ENCODE measurements at regions not wholly inside any gene's neighbourhood (a gene's known extent, or its start where the extent isn't known, plus 50 kb on each side); places are given as distances from the start of the nearest gene placed in this dataset.

DNA sequence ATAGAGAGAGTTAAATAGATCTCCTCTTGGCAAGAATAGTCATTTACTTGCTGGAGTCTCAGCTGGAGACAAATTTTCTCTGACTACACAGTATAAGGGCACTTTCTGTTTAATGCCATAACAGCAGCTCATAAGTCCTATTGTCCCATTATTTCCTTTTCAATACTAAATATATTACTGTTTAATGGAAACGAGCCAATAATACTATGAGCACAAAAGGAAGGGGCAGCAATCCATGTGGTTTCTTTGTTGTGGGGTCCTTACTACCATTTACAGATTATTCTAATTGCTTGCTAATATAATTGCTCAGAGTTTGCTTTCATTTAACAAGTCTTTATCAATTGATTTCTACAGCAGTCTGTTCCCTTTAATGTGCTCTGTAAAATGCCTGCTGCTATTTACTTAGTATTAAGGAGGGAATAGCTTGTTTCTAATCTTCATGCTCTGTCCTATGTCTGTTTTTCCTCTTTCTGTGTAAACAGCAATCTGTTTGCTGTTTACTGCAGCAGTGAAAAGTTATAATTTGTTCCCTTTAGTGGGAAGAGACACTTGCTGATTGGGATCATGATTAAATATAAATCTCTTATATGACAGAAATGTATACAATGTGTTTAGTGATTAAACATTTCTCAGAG, 296.2 kb upstream of the SMIM30 start:
- no peaks in the 10 kb centered on the region for H3K4me1 ChIP-seq
- intact Hi-C loops (cut with DNase I; ENCODE audit: low total_unique reads), result no loop called here
- in situ Hi-C loops (cut with MboI; ENCODE audit: low pct_ligation_motif_present in 1 of 4, low pct_unique_long_range_greater_than_20kb in 1 of 4, low sequenced_read_pairs in 3 of 4), result loop anchor here in 3 of 4 donors (25.0 kb wide), 4 partner anchors 402 to 1677 kb away; no protein-coding TSS in a partner anchor
- no peaks in the 10 kb centered on the region for H3K9me3 ChIP-seq
- no peaks in the 10 kb centered on the region for H3K27me3 ChIP-seq
- 34 to 50% methylated on average over 1 of the region's 1 CpG for WGBS, 2 donors (ENCODE audit: low coverage in 1 of 2)
- no peak overlapping the region for H3K4me3 ChIP-seq
- no peak for DNase-seq
- no peaks in the 10 kb centered on the region for H3K36me3 ChIP-seq
- no peak overlapping the region for H3K27ac ChIP-seq
- TF ChIP-seq POLR2AphosphoS5 (IDR thresholded peaks at IDR 0.05) (no peak), EP300 (IDR thresholded peaks at IDR 0.05; ENCODE audit: low read depth) (no peak), POLR2A (IDR thresholded peaks at IDR 0.05) (no peak)
- TF ChIP-seq, protein P1, sequence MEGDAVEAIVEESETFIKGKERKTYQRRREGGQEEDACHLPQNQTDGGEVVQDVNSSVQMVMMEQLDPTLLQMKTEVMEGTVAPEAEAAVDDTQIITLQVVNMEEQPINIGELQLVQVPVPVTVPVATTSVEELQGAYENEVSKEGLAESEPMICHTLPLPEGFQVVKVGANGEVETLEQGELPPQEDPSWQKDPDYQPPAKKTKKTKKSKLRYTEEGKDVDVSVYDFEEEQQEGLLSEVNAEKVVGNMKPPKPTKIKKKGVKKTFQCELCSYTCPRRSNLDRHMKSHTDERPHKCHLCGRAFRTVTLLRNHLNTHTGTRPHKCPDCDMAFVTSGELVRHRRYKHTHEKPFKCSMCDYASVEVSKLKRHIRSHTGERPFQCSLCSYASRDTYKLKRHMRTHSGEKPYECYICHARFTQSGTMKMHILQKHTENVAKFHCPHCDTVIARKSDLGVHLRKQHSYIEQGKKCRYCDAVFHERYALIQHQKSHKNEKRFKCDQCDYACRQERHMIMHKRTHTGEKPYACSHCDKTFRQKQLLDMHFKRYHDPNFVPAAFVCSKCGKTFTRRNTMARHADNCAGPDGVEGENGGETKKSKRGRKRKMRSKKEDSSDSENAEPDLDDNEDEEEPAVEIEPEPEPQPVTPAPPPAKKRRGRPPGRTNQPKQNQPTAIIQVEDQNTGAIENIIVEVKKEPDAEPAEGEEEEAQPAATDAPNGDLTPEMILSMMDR (IDR thresholded peaks at IDR 0.05), result no peak

DNA sequence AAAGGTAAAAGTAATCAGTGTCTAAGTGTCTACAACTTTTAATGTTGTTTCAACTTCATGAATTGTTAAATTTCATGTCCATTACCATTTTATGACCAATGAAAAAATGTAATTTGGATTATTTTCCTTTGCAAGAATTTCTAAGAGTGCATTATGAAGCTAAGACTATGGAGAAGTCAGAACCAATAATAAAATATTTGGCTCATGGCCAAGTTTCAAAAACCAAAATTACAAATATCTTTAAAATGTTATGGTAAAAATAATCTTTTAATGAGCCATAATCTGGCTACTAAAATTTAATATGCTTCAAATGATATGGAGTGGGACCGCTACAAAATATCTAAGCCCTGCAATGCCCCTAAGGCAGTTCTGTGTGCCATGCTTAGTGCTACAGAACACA, 294.1 kb upstream of the SMIM30 start:
- DNase-seq, result no peak
- no peak overlapping the region for H3K27ac ChIP-seq
- H3K36me3 ChIP-seq, result no peaks in the 10 kb centered on the region
- 83 to 94% methylated on average over 1 of the region's 1 CpG for WGBS, 2 donors (ENCODE audit: low coverage in 1 of 2)
- in situ Hi-C loops (cut with MboI; ENCODE audit: low pct_ligation_motif_present in 1 of 4, low pct_unique_long_range_greater_than_20kb in 1 of 4, low sequenced_read_pairs in 3 of 4), result loop anchor here in 3 of 4 donors (25.0 kb wide), 4 partner anchors 400 to 1675 kb away; no protein-coding TSS in a partner anchor
- no peaks in the 10 kb centered on the region for H3K27me3 ChIP-seq
- intact Hi-C loops (cut with DNase I; ENCODE audit: low total_unique reads), result no loop called here
- TF ChIP-seq POLR2A (IDR thresholded peaks at IDR 0.05), result no peak
- TF ChIP-seq POLR2AphosphoS5 (IDR thresholded peaks at IDR 0.05), result no peak
- no peak for TF ChIP-seq EP300 (IDR thresholded peaks at IDR 0.05; ENCODE audit: low read depth)
- TF ChIP-seq, protein P1 (IDR thresholded peaks at IDR 0.05), result no peak
- H3K4me3 ChIP-seq, result no peak overlapping the region
- H3K4me1 ChIP-seq, result no peaks in the 10 kb centered on the region
- H3K9me3 ChIP-seq, result no peaks in the 10 kb centered on the region

DNA sequence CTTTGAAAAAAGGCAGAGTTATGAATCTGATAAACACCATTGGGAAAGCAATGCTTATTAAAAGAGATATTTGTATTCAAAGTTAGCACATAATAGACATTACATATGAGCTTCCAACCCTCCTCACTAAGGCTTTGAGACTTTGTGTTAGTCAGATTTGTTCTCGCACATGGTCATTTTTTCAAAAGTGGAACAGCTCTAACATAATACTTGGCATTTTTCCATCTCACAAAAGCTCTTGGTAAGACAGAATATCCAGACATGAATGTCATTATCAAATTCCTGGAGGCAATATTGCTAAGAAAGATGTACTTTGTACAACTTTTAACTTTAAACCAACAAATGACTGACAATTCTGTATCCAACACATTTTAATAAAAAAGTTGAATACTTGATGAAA, 292.4 kb upstream of the SMIM30 start:
- no peaks in the 10 kb centered on the region for H3K27me3 ChIP-seq
- no peak for DNase-seq
- intact Hi-C loops (cut with DNase I; ENCODE audit: low total_unique reads) (no loop called here), in situ Hi-C loops (cut with MboI; ENCODE audit: low pct_ligation_motif_present in 1 of 4, low pct_unique_long_range_greater_than_20kb in 1 of 4, low sequenced_read_pairs in 3 of 4) (loop anchor here in 3 of 4 donors (25.0 kb wide), 4 partner anchors 398 to 1673 kb away; no protein-coding TSS in a partner anchor)
- H3K4me3 ChIP-seq, result no peak overlapping the region
- 80 to 100% methylated on average over 1 of the region's 1 CpG for WGBS, 2 donors (ENCODE audit: low coverage in 1 of 2)
- no peaks in the 10 kb centered on the region for H3K9me3 ChIP-seq
- no peaks in the 10 kb centered on the region for H3K4me1 ChIP-seq
- TF ChIP-seq, protein P1 (IDR thresholded peaks at IDR 0.05), result no peak
- no peak for TF ChIP-seq POLR2A (IDR thresholded peaks at IDR 0.05)
- no peak for TF ChIP-seq POLR2AphosphoS5 (IDR thresholded peaks at IDR 0.05)
- no peak for TF ChIP-seq EP300 (IDR thresholded peaks at IDR 0.05; ENCODE audit: low read depth)
- no peak overlapping the region for H3K27ac ChIP-seq
- no peaks in the 10 kb centered on the region for H3K36me3 ChIP-seq

DNA sequence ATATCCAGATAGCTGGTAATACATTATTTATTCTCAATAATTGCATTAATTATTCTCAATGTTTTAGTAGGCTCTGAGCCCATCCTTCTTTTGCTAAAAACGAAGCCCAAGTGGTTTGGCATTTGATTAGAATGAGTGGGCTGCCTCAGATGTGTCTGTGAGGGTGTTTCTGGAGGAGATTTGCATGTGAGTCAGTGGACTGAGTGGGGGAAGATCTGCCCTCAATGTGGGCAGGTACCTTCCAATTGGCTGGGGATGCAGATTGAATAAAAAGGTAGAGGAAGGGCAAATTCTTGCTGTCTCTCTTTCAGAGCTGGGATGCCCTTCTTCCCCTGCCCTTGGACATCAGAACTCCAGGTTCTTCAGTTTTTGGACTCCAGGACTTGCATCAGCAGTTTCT, 290.6 kb upstream of the SMIM30 start:
- in situ Hi-C loops (cut with MboI; ENCODE audit: low pct_ligation_motif_present in 1 of 4, low pct_unique_long_range_greater_than_20kb in 1 of 4, low sequenced_read_pairs in 3 of 4), result loop anchor here in 3 of 4 donors (25.0 kb wide), 4 partner anchors 397 to 1672 kb away; no protein-coding TSS in a partner anchor
- no peaks in the 10 kb centered on the region for H3K27me3 ChIP-seq
- intact Hi-C loops (cut with DNase I; ENCODE audit: low total_unique reads), result no loop called here
- no peaks in the 10 kb centered on the region for H3K9me3 ChIP-seq
- H3K4me1 ChIP-seq, result no peaks in the 10 kb centered on the region
- no peak overlapping the region for H3K27ac ChIP-seq
- no peaks in the 10 kb centered on the region for H3K36me3 ChIP-seq
- no peak overlapping the region for H3K4me3 ChIP-seq
- DNase-seq, result no peak
- no peak for TF ChIP-seq POLR2AphosphoS5 (IDR thresholded peaks at IDR 0.05)
- no peak for TF ChIP-seq EP300 (IDR thresholded peaks at IDR 0.05; ENCODE audit: low read depth)
- TF ChIP-seq, protein P1 (IDR thresholded peaks at IDR 0.05), result no peak
- TF ChIP-seq POLR2A (IDR thresholded peaks at IDR 0.05), result no peak
- 40 to 67% methylated on average over 1 of the region's 1 CpG for WGBS, 2 donors (ENCODE audit: low coverage in 1 of 2)

All from transverse colon (tissue), 4 donors.